ENCODE measurements at regions not wholly inside any gene's neighbourhood (a gene's known extent, or its start where the extent isn't known, plus 50 kb on each side); places are given as distances from the start of the nearest gene placed in this dataset.

DNA sequence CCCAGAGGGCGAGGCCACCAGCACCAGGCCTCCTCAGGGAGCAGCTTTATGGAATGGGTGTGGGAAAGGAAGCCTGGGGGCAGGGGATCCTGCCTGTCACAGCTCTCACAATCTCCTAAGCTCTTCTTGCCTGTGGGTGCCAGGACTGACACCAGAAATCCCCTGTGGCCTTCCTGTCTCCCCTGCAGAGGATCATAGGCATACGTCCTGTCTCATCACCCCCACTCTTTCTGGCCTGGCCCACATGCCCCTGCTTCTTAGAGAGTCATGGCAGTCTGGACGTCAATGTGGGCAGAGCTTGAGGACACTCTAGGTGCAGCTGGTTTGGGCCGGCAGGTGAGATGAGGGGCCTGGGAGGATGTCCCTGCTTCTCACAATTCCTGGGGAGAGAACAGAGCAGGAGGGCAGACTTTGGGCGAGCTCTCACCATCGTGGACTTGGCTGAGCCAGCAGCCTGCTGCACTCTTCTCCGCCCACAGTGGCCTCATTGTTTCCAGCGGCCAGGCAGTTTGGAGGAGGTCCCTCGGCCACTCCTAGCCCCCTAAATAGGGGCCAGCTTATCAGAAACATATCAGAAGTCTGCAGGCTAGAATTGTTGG lies 67.3 kb upstream of the ZFR start:
- TF ChIP-seq, protein P1, sequence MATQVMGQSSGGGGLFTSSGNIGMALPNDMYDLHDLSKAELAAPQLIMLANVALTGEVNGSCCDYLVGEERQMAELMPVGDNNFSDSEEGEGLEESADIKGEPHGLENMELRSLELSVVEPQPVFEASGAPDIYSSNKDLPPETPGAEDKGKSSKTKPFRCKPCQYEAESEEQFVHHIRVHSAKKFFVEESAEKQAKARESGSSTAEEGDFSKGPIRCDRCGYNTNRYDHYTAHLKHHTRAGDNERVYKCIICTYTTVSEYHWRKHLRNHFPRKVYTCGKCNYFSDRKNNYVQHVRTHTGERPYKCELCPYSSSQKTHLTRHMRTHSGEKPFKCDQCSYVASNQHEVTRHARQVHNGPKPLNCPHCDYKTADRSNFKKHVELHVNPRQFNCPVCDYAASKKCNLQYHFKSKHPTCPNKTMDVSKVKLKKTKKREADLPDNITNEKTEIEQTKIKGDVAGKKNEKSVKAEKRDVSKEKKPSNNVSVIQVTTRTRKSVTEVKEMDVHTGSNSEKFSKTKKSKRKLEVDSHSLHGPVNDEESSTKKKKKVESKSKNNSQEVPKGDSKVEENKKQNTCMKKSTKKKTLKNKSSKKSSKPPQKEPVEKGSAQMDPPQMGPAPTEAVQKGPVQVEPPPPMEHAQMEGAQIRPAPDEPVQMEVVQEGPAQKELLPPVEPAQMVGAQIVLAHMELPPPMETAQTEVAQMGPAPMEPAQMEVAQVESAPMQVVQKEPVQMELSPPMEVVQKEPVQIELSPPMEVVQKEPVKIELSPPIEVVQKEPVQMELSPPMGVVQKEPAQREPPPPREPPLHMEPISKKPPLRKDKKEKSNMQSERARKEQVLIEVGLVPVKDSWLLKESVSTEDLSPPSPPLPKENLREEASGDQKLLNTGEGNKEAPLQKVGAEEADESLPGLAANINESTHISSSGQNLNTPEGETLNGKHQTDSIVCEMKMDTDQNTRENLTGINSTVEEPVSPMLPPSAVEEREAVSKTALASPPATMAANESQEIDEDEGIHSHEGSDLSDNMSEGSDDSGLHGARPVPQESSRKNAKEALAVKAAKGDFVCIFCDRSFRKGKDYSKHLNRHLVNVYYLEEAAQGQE (IDR thresholded peaks at IDR 0.05), result no peak
- TF ChIP-seq, protein P2, sequence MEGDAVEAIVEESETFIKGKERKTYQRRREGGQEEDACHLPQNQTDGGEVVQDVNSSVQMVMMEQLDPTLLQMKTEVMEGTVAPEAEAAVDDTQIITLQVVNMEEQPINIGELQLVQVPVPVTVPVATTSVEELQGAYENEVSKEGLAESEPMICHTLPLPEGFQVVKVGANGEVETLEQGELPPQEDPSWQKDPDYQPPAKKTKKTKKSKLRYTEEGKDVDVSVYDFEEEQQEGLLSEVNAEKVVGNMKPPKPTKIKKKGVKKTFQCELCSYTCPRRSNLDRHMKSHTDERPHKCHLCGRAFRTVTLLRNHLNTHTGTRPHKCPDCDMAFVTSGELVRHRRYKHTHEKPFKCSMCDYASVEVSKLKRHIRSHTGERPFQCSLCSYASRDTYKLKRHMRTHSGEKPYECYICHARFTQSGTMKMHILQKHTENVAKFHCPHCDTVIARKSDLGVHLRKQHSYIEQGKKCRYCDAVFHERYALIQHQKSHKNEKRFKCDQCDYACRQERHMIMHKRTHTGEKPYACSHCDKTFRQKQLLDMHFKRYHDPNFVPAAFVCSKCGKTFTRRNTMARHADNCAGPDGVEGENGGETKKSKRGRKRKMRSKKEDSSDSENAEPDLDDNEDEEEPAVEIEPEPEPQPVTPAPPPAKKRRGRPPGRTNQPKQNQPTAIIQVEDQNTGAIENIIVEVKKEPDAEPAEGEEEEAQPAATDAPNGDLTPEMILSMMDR (IDR thresholded peaks at IDR 0.05; ENCODE audit: low read depth, low read length, missing input control), result no peak
- TF ChIP-seq TAF1 (conservative IDR thresholded peaks at IDR 0.05), result no peak
- TF ChIP-seq EGR1 (IDR thresholded peaks at IDR 0.05; ENCODE audit: low read depth in 2 of 2), result no peak
- no peak for TF ChIP-seq SP1 (IDR thresholded peaks at IDR 0.05)
- TF ChIP-seq YY1 (IDR thresholded peaks at IDR 0.05), result no peak
- TF ChIP-seq GABPA (IDR thresholded peaks at IDR 0.05 in 1 of 2, conservative IDR thresholded peaks at IDR 0.05 in 1 of 2), result no peak
- no peak for TF ChIP-seq RAD21 (IDR thresholded peaks at IDR 0.05)
- no peak for TF ChIP-seq FOXA2 (IDR thresholded peaks at IDR 0.05)
- TF ChIP-seq, protein P3, sequence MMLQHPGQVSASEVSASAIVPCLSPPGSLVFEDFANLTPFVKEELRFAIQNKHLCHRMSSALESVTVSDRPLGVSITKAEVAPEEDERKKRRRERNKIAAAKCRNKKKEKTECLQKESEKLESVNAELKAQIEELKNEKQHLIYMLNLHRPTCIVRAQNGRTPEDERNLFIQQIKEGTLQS (IDR thresholded peaks at IDR 0.05), result no peak
- TF ChIP-seq JUND (IDR thresholded peaks at IDR 0.05), result no peak
- no peak for TF ChIP-seq HNF4G (IDR thresholded peaks at IDR 0.05)
- no peak for TF ChIP-seq NR2F2 (IDR thresholded peaks at IDR 0.05)

Data from liver (tissue), 3 donors.